Thyroid gland (tissue), 4 donors: ENCODE measurements at regions not wholly inside any gene's neighbourhood (a gene's known extent, or its start where the extent isn't known, plus 50 kb on each side); places are given as distances from the start of the nearest gene placed in this dataset.

Source experiments
- CTCF ChIP-seq, 6 experiments: fragments of 200-600 bp in 3 of 6; fragments of 450-650 bp in 3 of 6; sonication (generic) in 3 of 6; IDR thresholded peaks; one replicate each; pipeline ENCODE4 v1.5.1; 2016 to 2019; ENCODE audit warnings: antibody characterized with exemption in 6 of 6, mild to moderate bottlenecking in 2 of 6, inconsistent platforms in 1 of 6, moderate library complexity in 1 of 6
- POLR2A ChIP-seq, 2 donors: fragments of 450-650 bp; IDR thresholded peaks; one replicate each; pipeline ENCODE4 v1.6.1; 2017; ENCODE audit warnings: antibody characterized with exemption in 2 of 2, mild to moderate bottlenecking in 2 of 2, moderate library complexity in 1 of 2

GRCh38 chr18:47737956-47738355 is 192.5 kb downstream of the SMAD2 start:
- TF ChIP-seq CTCF (IDR thresholded peaks at IDR 0.05) (no peak), POLR2A (IDR thresholded peaks at IDR 0.05) (no peak)
